Activated T-cell treated with anti-CD3 and anti-CD28 coated beads, Interleukin-2, amount 50 U/mL, for 72 hours (primary cell): ENCODE measurements at regions not wholly inside any gene's neighbourhood (a gene's known extent, or its start where the extent isn't known, plus 50 kb on each side); places are given as distances from the start of the nearest gene placed in this dataset.

Experiments used
- ATAC-seq, 2 donors: fragments of 150-1000 bp; cut with Tn5 transposase; replicated peaks in 1 of 2; 2 replicates each; pipeline ENCODE4 v1.10.0; 2021; ENCODE audit warnings: moderate library complexity in 2 of 2, mild to moderate bottlenecking in 1 of 2
- DNase-seq, 2 donors: peaks; one replicate each; pipeline ENCODE4 v3.0.0; 2021 to 2022; ENCODE audit warnings: mixed read lengths in 1 of 2
- H3K27ac Mint-ChIP-seq: one replicate; pipeline ENCODE4 v1.8.0; 2022; ENCODE audit warnings: mild to moderate bottlenecking, moderate library complexity, mixed read lengths
- H3K27me3 Mint-ChIP-seq: one replicate; pipeline ENCODE4 v1.8.0; 2022; ENCODE audit warnings: low read depth, mixed read lengths
- H3K36me3 Mint-ChIP-seq, 2 donors: one replicate each; pipeline ENCODE4 v1.8.0; 2022; ENCODE audit warnings: mixed read lengths in 2 of 2, mild to moderate bottlenecking in 1 of 2; ENCODE audit not compliant: insufficient read depth in 2 of 2
- H3K4me1 Mint-ChIP-seq: one replicate; pipeline ENCODE4 v1.8.0; 2022; ENCODE audit warnings: low read depth, mixed read lengths
- H3K4me3 Mint-ChIP-seq, 2 donors: one replicate each; pipeline ENCODE4 v1.8.0; 2022; ENCODE audit warnings: mild to moderate bottlenecking in 2 of 2, mixed read lengths in 2 of 2, moderate library complexity in 2 of 2
- H3K9me3 Mint-ChIP-seq, 2 donors: one replicate each; pipeline ENCODE4 v1.8.0; 2022; ENCODE audit warnings: mixed read lengths in 2 of 2

DNA sequence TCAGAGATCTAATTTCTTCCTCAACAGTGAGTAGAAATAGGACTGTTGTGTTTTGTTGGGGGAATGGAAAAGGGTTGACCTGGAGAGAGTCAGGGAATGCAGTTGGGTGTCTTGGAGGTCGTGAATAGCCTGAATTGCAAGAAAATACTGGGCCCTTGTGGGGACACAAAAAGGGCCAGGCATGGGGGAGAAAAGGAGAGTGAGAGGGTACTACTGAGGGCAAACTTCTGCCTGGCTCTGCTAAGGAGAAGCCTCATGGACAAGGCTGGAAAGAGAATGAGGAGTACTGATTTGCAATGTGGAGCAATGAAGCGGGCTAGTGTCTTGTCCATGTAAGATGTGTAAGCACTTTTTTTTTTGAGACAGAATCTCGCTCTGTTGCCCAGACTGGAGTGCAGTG lies 96.2 kb upstream of the IRF2BP2 start:
- ATAC-seq, result no peak
- DNase-seq, result no peak
- Mint-ChIP-seq H3K27me3 (peaks cover 15% of the 10 kb centered on the region), H3K4me3 (no peak overlapping the region), H3K36me3 (peaks cover 0 to 2% of the 10 kb centered on the region in 2 donors), H3K27ac (peak overlapping the region; percentile 31), H3K9me3 (peaks cover 1 to 7% of the 10 kb centered on the region in 2 donors), H3K4me1 (peaks cover 11% of the 10 kb centered on the region)

DNA sequence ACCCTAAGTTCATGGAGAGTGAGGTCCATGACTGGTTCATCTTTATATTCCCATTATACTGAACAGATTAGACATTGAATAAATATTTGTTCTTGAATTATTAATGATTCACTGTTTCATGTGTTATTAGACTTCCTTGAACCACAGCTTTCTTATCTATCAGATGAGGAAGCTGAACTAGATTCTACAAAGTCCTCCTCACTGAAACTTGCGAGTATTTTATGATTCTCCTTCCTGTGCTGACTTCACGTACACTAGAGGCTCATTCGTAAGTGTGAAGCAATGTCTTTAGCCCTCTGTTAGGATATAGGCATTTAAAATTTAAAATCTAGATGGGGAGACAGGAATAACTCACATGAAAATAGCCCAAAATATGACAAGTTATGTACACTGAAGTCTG lies 95.6 kb upstream of the IRF2BP2 start:
- H3K27ac Mint-ChIP-seq, result peak overlapping the region; percentile 31

DNA sequence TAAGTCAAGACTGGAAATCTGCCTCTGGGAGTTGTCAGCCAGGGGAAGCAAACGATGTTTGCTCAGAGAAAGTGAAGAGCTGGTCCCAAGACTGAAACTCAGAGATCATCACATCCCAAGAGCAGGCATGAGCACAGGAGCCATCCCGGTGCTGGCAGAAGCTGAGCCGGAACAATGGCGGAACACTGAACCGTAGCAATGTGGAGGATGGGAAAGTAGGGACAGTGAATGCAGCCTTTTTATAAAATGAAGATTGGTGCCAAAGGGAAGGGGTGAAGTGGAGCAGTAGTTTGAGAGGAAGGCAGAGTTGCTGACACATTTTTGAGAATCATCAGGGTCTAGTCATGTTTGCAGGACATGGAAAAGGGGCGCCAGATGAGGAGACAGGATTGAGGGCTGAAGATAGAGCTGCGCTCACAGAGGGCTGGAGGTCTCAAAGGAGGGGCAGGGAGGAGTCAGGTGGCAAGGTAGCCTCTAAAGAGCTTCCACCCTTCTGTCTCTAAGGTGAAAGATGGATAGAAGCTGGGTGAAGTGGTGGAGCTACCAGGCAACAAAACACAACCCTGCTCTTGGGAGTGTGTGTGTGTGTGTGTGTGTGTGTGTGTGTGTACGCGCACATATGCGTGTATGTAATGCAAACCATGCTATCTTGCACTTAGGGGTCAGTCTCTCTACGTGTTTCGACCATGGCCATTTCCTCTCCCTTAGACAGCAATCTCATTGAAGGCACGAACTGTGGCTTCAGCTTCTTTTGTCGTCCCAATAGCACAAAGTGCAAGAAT lies 94.3 kb upstream of the IRF2BP2 start:
- no peak overlapping the region for H3K27ac Mint-ChIP-seq
- ATAC-seq (no peak), DNase-seq (no peak)
- H3K9me3 Mint-ChIP-seq, result peaks cover 1 to 7% of the 10 kb centered on the region in 2 donors
- H3K4me1 Mint-ChIP-seq, result peaks cover 26% of the 10 kb centered on the region
- peaks cover 15% of the 10 kb centered on the region for H3K27me3 Mint-ChIP-seq
- no peak overlapping the region for H3K4me3 Mint-ChIP-seq
- peaks cover 0 to 2% of the 10 kb centered on the region in 2 donors for H3K36me3 Mint-ChIP-seq

More for the DNA sequence above, 95.6 kb upstream of the IRF2BP2 start:
- no peak overlapping the region for H3K4me3 Mint-ChIP-seq
- peaks cover 13% of the 10 kb centered on the region for H3K4me1 Mint-ChIP-seq
- H3K36me3 Mint-ChIP-seq, result peaks cover 0 to 2% of the 10 kb centered on the region in 2 donors
- peaks cover 15% of the 10 kb centered on the region for H3K27me3 Mint-ChIP-seq
- ATAC-seq, result no peak
- DNase-seq, result no peak
- H3K9me3 Mint-ChIP-seq, result peaks cover 1 to 7% of the 10 kb centered on the region in 2 donors

DNA sequence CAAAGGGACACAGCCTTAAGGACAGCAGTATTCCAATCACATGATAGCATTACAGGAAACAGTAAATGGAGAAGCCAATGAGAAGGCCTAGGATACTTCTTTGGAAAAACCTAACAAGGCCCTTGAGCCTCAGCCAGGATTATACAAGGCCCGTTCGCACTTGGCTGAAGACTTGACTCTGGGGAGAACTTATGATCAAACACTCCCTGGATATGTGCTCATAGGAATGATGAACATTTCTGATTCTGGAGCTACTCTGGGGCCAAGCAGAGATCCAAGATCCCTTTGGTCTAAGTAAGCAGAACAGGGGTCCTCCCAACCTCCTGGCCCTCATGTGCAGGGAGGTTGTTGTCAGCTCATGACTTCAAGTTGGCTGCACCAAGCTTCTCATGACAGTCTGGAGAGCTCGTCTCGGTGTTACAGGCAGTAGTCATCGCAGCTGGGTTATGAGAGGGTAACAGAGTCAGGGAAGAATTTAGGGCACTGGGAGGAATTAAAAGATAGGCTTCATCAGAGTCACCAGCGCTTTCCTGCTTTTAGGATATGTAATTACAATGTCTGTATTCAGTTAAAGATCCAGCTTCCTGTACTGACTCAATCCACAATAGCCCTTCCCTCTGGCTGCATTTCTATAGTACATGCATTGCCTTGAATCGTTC lies 92.5 kb upstream of the IRF2BP2 start:
- H3K27ac Mint-ChIP-seq, result no peak overlapping the region
- H3K9me3 Mint-ChIP-seq, result peaks cover 0 to 4% of the 10 kb centered on the region in 2 donors
- no peak overlapping the region for H3K4me3 Mint-ChIP-seq

DNA sequence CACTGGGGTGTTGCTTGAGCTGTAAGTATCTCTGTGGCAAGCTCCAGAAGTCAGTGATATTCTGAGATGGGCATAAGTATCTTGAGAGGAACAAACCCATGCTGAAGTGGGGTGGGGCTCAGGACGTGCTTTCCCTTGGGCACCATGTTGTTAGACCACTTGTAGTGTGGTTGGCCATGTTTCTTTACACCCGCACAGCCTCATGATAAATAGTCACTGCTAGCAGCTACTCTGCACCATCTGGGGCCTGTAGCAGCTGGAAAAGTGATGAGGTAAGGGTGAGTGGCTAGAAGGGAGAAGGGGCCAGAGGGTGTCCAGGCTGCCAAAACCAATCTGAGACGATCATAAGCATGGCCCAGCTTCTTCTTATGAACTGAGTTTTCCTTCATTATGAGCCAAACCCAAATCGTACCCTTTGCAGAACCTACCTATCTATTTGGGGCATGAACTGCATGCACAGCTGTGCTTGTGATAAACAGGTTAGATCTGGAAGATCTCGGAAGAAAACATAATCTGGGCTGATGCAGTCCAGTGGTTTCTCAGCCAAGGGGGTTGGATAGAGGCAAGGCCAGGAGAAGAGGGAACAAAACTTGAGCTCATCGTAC lies 91.9 kb upstream of the IRF2BP2 start:
- peaks cover 26% of the 10 kb centered on the region for H3K4me1 Mint-ChIP-seq
- no peak overlapping the region for H3K4me3 Mint-ChIP-seq
- H3K27me3 Mint-ChIP-seq, result peaks cover 15% of the 10 kb centered on the region
- DNase-seq (no peak), ATAC-seq (no peak)
- peaks cover 0 to 2% of the 10 kb centered on the region in 2 donors for H3K36me3 Mint-ChIP-seq
- H3K9me3 Mint-ChIP-seq, result peaks cover 0 to 4% of the 10 kb centered on the region in 2 donors
- H3K27ac Mint-ChIP-seq, result no peak overlapping the region

More for the DNA sequence above, 92.5 kb upstream of the IRF2BP2 start:
- Mint-ChIP-seq H3K4me1 (peaks cover 26% of the 10 kb centered on the region), H3K36me3 (peaks cover 0 to 2% of the 10 kb centered on the region in 2 donors), H3K27me3 (peaks cover 15% of the 10 kb centered on the region)
- no peak for ATAC-seq
- DNase-seq, result no peak

DNA sequence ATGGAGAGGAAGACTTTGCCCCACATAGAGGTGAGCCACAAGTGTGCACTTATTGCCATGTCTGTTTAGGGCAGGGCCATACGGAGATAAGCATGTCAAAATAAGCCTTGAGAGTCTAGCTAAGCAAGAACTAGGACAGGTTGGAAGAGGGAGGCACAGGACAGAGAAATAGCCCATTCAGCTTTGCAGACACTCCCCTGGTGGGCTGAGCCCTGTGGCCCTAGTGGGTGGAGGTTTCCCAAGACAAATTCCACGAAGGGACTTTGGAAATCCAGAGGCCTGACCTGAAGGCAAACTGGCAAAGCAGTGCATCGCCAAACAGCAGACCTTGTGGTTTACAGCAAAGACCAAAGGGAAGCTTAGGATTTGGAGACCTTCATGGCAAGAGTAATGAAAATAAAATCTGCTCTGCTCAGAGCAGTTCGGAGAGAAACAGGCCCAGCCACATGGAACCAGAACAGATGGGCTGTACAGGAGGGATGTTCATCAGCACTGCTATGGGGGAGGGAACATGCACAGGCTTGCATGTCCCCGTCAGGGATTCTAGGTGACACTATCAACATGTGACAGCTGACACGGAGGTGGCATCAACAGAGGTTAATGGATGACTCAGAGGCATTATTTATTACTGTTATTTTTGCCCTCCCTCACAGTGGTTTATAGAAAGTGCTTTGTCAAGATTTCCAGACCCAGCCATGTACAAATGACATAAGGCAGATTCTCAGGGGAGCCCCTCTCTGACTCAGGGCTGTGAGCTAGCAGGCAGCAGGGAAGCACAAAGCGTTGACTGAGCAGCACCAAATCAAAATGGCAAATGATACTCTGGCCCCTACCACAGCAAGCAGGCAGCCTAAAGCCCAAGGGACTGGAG lies 90.1 kb upstream of the IRF2BP2 start:
- H3K27me3 Mint-ChIP-seq, result peaks cover 8% of the 10 kb centered on the region
- H3K4me1 Mint-ChIP-seq, result peaks cover 15% of the 10 kb centered on the region
- no peaks in the 10 kb centered on the region for H3K9me3 Mint-ChIP-seq
- ATAC-seq (peak; percentile 68 to 84), DNase-seq (peak; percentile 11 to 20)
- H3K4me3 Mint-ChIP-seq, result no peak overlapping the region
- H3K27ac Mint-ChIP-seq, result no peak overlapping the region
- no peaks in the 10 kb centered on the region for H3K36me3 Mint-ChIP-seq

DNA sequence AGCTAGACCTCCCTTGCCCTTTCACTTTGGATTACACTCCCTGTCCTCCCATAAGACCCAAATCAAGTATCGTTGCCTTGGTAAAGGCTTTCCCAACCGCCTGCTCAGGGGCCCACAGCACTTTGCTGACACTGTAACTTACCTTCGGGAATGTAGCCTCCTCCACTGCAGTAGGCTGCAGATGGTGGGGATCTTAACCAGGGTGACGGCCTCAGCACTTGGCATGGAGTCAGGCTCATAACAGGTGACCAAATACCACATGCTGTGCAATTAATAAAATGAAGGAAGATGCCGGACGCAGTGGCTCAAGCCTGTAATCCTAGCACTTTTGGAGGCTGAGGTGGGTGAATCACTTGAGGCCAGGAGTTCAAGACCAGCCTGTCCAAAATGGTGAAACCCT lies 88.7 kb upstream of the IRF2BP2 start:
- H3K9me3 Mint-ChIP-seq, result no peaks in the 10 kb centered on the region
- H3K27ac Mint-ChIP-seq, result no peak overlapping the region
- H3K4me1 Mint-ChIP-seq, result peaks cover 15% of the 10 kb centered on the region
- no peaks in the 10 kb centered on the region for H3K36me3 Mint-ChIP-seq
- peaks cover 4% of the 10 kb centered on the region for H3K27me3 Mint-ChIP-seq
- no peak for ATAC-seq
- no peak for DNase-seq
- H3K4me3 Mint-ChIP-seq, result no peak overlapping the region

DNA sequence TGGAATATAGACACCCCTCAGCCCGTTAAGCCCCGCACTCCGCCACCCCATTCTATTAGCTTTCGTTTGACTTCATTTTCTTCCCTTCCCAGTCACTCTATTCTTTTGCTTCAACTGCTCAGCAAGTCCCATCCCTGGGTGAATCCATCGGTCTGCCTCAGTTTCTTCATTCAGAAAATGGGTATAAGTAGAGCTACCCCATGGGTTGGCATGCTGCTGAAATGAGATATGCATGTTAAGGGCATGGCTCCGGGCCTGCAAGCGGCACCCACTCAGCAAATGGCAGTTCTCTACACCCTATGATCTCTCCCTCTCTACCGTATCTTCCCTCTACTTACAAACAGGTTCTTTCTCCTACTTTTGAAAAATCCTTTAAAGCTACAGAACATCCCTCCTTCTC lies 87.8 kb upstream of the IRF2BP2 start:
- Mint-ChIP-seq H3K9me3 (no peaks in the 10 kb centered on the region), H3K4me3 (no peak overlapping the region), H3K4me1 (peaks cover 15% of the 10 kb centered on the region), H3K27me3 (no peaks in the 10 kb centered on the region), H3K36me3 (no peaks in the 10 kb centered on the region), H3K27ac (no peak overlapping the region)
- ATAC-seq, result no peak
- DNase-seq, result no peak

DNA sequence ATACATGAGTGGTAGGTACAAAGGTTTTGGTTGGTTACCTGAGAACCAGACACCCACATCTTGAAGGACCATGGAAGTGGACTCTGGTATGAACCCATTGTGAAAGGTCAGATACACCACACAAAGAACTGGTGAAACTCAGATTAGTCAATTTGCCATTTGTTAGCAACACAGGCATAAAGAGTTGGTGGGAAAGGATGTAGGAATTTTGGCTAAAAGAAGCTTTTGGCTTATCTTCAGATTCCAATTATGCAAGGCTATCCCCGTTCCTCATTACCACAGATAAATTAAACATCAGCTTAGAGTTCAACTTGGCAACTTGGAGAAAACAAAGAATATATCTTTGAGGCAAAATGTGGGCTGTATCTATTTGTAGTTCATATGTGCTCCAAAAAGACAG lies 87.0 kb upstream of the IRF2BP2 start:
- no peak overlapping the region for H3K27ac Mint-ChIP-seq
- no peak for DNase-seq
- H3K36me3 Mint-ChIP-seq, result no peaks in the 10 kb centered on the region
- H3K27me3 Mint-ChIP-seq, result no peaks in the 10 kb centered on the region
- no peak for ATAC-seq
- no peak overlapping the region for H3K4me3 Mint-ChIP-seq
- peaks cover 15% of the 10 kb centered on the region for H3K4me1 Mint-ChIP-seq
- no peaks in the 10 kb centered on the region for H3K9me3 Mint-ChIP-seq

DNA sequence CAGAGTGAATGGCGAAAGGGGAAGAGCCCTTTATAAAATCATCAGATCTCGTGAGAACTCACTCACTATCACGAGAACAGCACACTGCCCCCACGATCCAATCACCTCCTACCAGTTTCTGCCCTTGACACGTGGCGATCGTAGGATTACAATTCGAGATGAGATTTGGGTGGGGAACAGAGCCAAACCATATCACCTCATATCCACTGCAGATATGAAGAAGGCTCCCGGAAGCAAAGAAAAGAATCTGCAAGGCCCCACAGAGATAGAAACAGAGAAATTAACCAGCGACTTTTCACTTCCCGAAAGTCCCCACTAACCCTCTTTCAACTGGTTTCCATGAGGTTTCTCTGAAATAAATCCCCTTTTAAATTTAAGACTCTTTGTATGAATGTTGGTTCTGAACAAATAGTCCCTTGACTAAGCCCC lies 86.2 kb upstream of the IRF2BP2 start:
- H3K27ac Mint-ChIP-seq, result no peak overlapping the region
- peaks cover 15% of the 10 kb centered on the region for H3K4me1 Mint-ChIP-seq
- H3K4me3 Mint-ChIP-seq, result no peak overlapping the region
- H3K27me3 Mint-ChIP-seq, result no peaks in the 10 kb centered on the region
- H3K36me3 Mint-ChIP-seq, result no peaks in the 10 kb centered on the region
- H3K9me3 Mint-ChIP-seq, result no peaks in the 10 kb centered on the region
- no peak for ATAC-seq
- no peak for DNase-seq

DNA sequence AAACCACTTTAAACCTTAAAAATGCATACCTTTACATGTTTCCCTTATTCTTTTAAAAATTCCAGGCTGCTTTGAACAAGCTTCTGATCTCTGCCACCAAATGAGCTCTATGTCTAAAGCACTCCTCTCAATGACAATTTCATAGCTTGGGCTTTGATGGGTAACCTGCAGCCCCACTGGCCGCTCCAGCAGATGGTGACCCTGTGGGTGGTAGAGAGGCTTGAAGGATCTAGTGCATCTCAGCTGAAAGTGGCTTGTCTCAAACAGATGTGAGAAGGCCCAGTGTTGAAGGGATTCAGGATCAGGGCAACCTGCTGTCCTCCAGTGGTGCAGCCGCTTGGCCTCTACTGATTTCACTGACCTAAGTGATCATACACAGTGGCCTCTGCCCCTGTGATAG lies 84.7 kb upstream of the IRF2BP2 start:
- ATAC-seq (no peak), DNase-seq (no peak)
- H3K36me3 Mint-ChIP-seq, result no peaks in the 10 kb centered on the region
- no peak overlapping the region for H3K27ac Mint-ChIP-seq
- no peaks in the 10 kb centered on the region for H3K27me3 Mint-ChIP-seq
- peaks cover 3% of the 10 kb centered on the region for H3K4me1 Mint-ChIP-seq
- H3K4me3 Mint-ChIP-seq, result no peak overlapping the region
- H3K9me3 Mint-ChIP-seq, result no peaks in the 10 kb centered on the region

DNA sequence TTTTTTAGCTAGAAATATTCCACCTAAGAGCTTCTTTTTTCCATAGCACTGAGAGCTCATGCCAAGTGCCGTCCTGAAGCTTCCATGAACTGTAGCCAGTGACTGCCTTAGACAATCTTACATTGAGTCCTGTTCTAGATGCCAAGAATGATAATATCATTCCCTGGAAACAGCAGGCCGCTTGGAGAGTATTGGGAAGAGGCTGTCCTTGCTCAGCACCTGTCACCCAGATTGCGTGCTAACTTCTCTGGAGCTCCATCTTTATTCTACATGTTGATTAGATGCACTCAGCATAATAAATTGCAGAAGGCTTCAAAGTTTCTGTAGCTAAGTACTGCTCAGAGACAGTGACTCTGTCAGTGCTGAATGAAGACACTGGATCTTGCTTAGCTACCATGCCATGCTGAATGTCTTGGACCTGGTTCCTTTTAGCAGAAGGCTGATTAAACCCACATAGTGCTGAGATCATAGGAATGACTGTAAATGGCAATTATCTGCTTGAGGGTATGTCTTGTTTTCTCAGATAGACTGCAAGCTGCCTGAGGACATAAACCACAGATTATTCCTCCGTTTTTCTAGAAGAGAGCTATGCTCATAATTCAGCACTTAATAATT lies 83.1 kb upstream of the IRF2BP2 start:
- no peaks in the 10 kb centered on the region for H3K36me3 Mint-ChIP-seq
- H3K9me3 Mint-ChIP-seq, result no peaks in the 10 kb centered on the region
- H3K27ac Mint-ChIP-seq, result no peak overlapping the region
- no peaks in the 10 kb centered on the region for H3K4me1 Mint-ChIP-seq
- H3K4me3 Mint-ChIP-seq, result no peak overlapping the region
- no peak for DNase-seq
- H3K27me3 Mint-ChIP-seq, result no peaks in the 10 kb centered on the region
- ATAC-seq, result no peak
